HEK293 (cell line): ENCODE measurements at regions not wholly inside any gene's neighbourhood (a gene's known extent, or its start where the extent isn't known, plus 50 kb on each side); places are given as distances from the start of the nearest gene placed in this dataset.

Experiments used
- CTCF ChIA-PET: fragments of 350-600 bp; formaldehyde crosslinking; extraction: SDS; loops from one replicate; lab custom pipeline; 2021; ENCODE audit warnings: antibody characterized with exemption; lab: Yijun Ruan, JAX
- POLR2A ChIA-PET: fragments of 300-600 bp; formaldehyde crosslinking; extraction: SDS; loops from one replicate; lab custom pipeline; 2020; ENCODE audit warnings: antibody characterized with exemption, inconsistent platforms; lab: Yijun Ruan, JAX
- H3K27ac ChIP-seq: fragments of 200-500 bp; sonication (Bioruptor generic); 2 replicates; pipeline ENCODE4 v1.5.1; 2014; ENCODE audit warnings: low read depth, low read length, control low read depth, inconsistent platforms; ENCODE audit errors: extremely low read depth
- H3K36me3 ChIP-seq, 2 experiments: fragments of 200-500 bp in 1 of 2; sonication (Bioruptor generic) in 1 of 2; 1 replicate in 1 of 2; 2 replicates in 1 of 2; pipeline ENCODE4 v1.5.1; 2014 to 2017; ENCODE audit warnings: inconsistent platforms in 2 of 2, low read length in 2 of 2; ENCODE audit not compliant: control insufficient read depth in 2 of 2, insufficient read depth in 1 of 2
- H3K4me1 ChIP-seq: fragments of 200-500 bp; sonication (Bioruptor generic); 2 replicates; pipeline ENCODE4 v1.5.1; 2014; ENCODE audit warnings: mild to moderate bottlenecking, low read length, inconsistent platforms; ENCODE audit not compliant: control insufficient read depth, insufficient read depth
- H3K4me3 ChIP-seq: 2 replicates; pipeline ENCODE4 v1.5.1; 2011; ENCODE audit warnings: low read depth, mild to moderate bottlenecking, control low read depth, low read length, moderate library complexity
- H3K9me3 ChIP-seq: fragments of 200-500 bp; sonication (Bioruptor generic); 2 replicates; pipeline ENCODE4 v1.5.1; 2014; ENCODE audit warnings: low read depth, low read length, inconsistent platforms; ENCODE audit not compliant: control insufficient read depth, insufficient read depth
- GFI1B ChIP-seq: fragments of 450-650 bp; formaldehyde crosslinking; IDR thresholded peaks from 2 replicates; pipeline ENCODE4 v1.5.1; 2016; ENCODE audit warnings: missing biosample characterization, missing genetic modification characterization
- IKZF3 ChIP-seq: fragments of 450-650 bp; IDR thresholded peaks from 2 replicates; pipeline ENCODE4 v1.5.0; 2018; ENCODE audit warnings: missing biosample characterization, mild to moderate bottlenecking, missing genetic modification characterization, moderate library complexity
- RBAK ChIP-seq: fragments of 450-650 bp; formaldehyde crosslinking; IDR thresholded peaks from 2 replicates; pipeline ENCODE4 v1.5.1; 2016; ENCODE audit warnings: missing biosample characterization, missing genetic modification characterization
- SCRT2 ChIP-seq: fragments of 450-650 bp; formaldehyde crosslinking; IDR thresholded peaks from 2 replicates; pipeline ENCODE4 v1.5.1; 2016; ENCODE audit warnings: missing biosample characterization, missing genetic modification characterization
- ZBTB20 ChIP-seq: fragments of 450-650 bp; formaldehyde crosslinking; IDR thresholded peaks from 2 replicates; pipeline ENCODE4 v1.5.1; 2016; ENCODE audit warnings: missing biosample characterization, missing genetic modification characterization
- ZNF138 ChIP-seq: fragments of 450-650 bp; formaldehyde crosslinking; IDR thresholded peaks from 2 replicates; pipeline ENCODE4 v1.5.1; 2016; ENCODE audit warnings: missing biosample characterization, missing genetic modification characterization, borderline replicate concordance
- ZNF16 ChIP-seq: fragments of 450-650 bp; formaldehyde crosslinking; IDR thresholded peaks from 2 replicates; pipeline ENCODE4 v1.5.1; 2016; ENCODE audit warnings: low read depth, missing biosample characterization, missing genetic modification characterization
- ZNF223 ChIP-seq: fragments of 450-650 bp; formaldehyde crosslinking; IDR thresholded peaks from 2 replicates; pipeline ENCODE4 v1.5.1; 2016; ENCODE audit warnings: missing biosample characterization, missing genetic modification characterization
- ZNF335 ChIP-seq: fragments of 450-650 bp; formaldehyde crosslinking; conservative IDR thresholded peaks from 2 replicates; pipeline ENCODE4 v1.5.1; 2016; ENCODE audit warnings: missing biosample characterization, missing genetic modification characterization
- ZNF341 ChIP-seq: fragments of 450-650 bp; formaldehyde crosslinking; IDR thresholded peaks from 2 replicates; pipeline ENCODE4; 2016; ENCODE audit warnings: low read depth, missing biosample characterization, missing genetic modification characterization
- ZNF350 ChIP-seq: fragments of 450-650 bp; formaldehyde crosslinking; IDR thresholded peaks from 2 replicates; pipeline ENCODE4 v1.5.0; 2017; ENCODE audit warnings: missing biosample characterization, mild to moderate bottlenecking, missing genetic modification characterization
- ZNF366 ChIP-seq: fragments of 450-650 bp; formaldehyde crosslinking; conservative IDR thresholded peaks from 2 replicates; pipeline ENCODE4 v1.5.1; 2016; ENCODE audit warnings: missing biosample characterization, missing genetic modification characterization
- ZNF391 ChIP-seq: fragments of 450-650 bp; formaldehyde crosslinking; IDR thresholded peaks from 2 replicates; pipeline ENCODE4 v1.5.1; 2016; ENCODE audit warnings: low read depth, missing biosample characterization, missing genetic modification characterization, borderline replicate concordance
- ZNF544 ChIP-seq: fragments of 450-650 bp; formaldehyde crosslinking; IDR thresholded peaks from 2 replicates; pipeline ENCODE4 v1.5.0; 2017; ENCODE audit warnings: missing biosample characterization, missing genetic modification characterization
- ZNF561 ChIP-seq: fragments of 450-650 bp; IDR thresholded peaks from 2 replicates; pipeline ENCODE4 v1.5.1; 2018; ENCODE audit warnings: missing biosample characterization, missing genetic modification characterization, borderline replicate concordance
- ZNF571 ChIP-seq: fragments of 450-650 bp; formaldehyde crosslinking; IDR thresholded peaks from 2 replicates; pipeline ENCODE4 v1.5.0; 2017; ENCODE audit warnings: missing biosample characterization, missing genetic modification characterization
- ZNF610 ChIP-seq: fragments of 450-650 bp; formaldehyde crosslinking; IDR thresholded peaks from 2 replicates; pipeline ENCODE4 v1.5.1; 2016; ENCODE audit warnings: missing biosample characterization, missing genetic modification characterization, borderline replicate concordance
- ZNF639 ChIP-seq: fragments of 450-650 bp; formaldehyde crosslinking; IDR thresholded peaks from 2 replicates; pipeline ENCODE4 v1.5.1; 2016; ENCODE audit warnings: missing biosample characterization, missing genetic modification characterization
- ZNF692 ChIP-seq: fragments of 450-650 bp; formaldehyde crosslinking; IDR thresholded peaks from 2 replicates; pipeline ENCODE4 v1.5.1; 2016; ENCODE audit warnings: missing biosample characterization, missing genetic modification characterization
- ZNF785 ChIP-seq: fragments of 450-650 bp; formaldehyde crosslinking; IDR thresholded peaks from 2 replicates; pipeline ENCODE4 v1.5.1; 2016; ENCODE audit warnings: missing biosample characterization, missing genetic modification characterization
- ZNF830 ChIP-seq: fragments of 450-650 bp; IDR thresholded peaks from 2 replicates; pipeline ENCODE4 v1.5.0; 2018; ENCODE audit warnings: missing biosample characterization, missing genetic modification characterization, low read depth, mild to moderate bottlenecking, moderate library complexity
- ZNF843 ChIP-seq: fragments of 450-650 bp; formaldehyde crosslinking; IDR thresholded peaks from 2 replicates; pipeline ENCODE4 v1.5.1; 2016; ENCODE audit warnings: missing biosample characterization, missing genetic modification characterization
- ZSCAN18 ChIP-seq: fragments of 450-650 bp; formaldehyde crosslinking; IDR thresholded peaks from 2 replicates; pipeline ENCODE4 v1.5.1; 2016; ENCODE audit warnings: missing biosample characterization, missing genetic modification characterization
- ZSCAN5A ChIP-seq: fragments of 450-650 bp; formaldehyde crosslinking; IDR thresholded peaks from 2 replicates; pipeline ENCODE4 v1.5.1; 2016; ENCODE audit warnings: missing biosample characterization, missing genetic modification characterization

- H3K4me3 ChIP-seq, result no peak overlapping the region
- CTCF ChIA-PET, result no interaction called here
- TF ChIP-seq ZNF639 (tag by site-specific recombination), result no peak
- no peak for TF ChIP-seq ZNF391 (tag by site-specific recombination)
- no peak for TF ChIP-seq ZNF571
- TF ChIP-seq RBAK (tag by site-specific recombination), result no peak
- no peak for TF ChIP-seq ZNF544 (tag by site-specific recombination)
- no peak for TF ChIP-seq ZNF138 (tag by site-specific recombination)
- TF ChIP-seq ZNF341, result no peak
- no peak for TF ChIP-seq ZNF785 (tag by site-specific recombination)
- TF ChIP-seq ZNF561 (tag by site-specific recombination), result no peak
- no peak for TF ChIP-seq ZNF610
- TF ChIP-seq IKZF3 (tag by site-specific recombination), result no peak
- TF ChIP-seq ZNF335 (tag by site-specific recombination), result no peak
- no peak for TF ChIP-seq ZBTB20
Observed at GRCh38 chr11:97815667-97816066, 1205.1 kb upstream of the CNTN5 start.

GRCh38 chr11:97832451-97832850 lies 1188.3 kb upstream of the CNTN5 start:
- ChIA-PET POLR2A (no interaction called here), CTCF (no interaction called here)
- Histone ChIP-seq H3K27ac (no peak overlapping the region), H3K4me1 (no peaks in the 10 kb centered on the region), H3K36me3 (no peaks in the 10 kb centered on the region), H3K9me3 (no peaks in the 10 kb centered on the region), H3K4me3 (no peak overlapping the region)
- TF ChIP-seq ZNF223, result no peak
- no peak for TF ChIP-seq ZSCAN18 (tag by site-specific recombination)
- no peak for TF ChIP-seq ZNF366 (tag by site-specific recombination)
- TF ChIP-seq SCRT2 (tag by site-specific recombination), result no peak
- no peak for TF ChIP-seq ZNF785 (tag by site-specific recombination)
- no peak for TF ChIP-seq ZBTB20
- no peak for TF ChIP-seq ZNF571
- no peak for TF ChIP-seq ZSCAN5A (tag by site-specific recombination)
- no peak for TF ChIP-seq ZNF843 (tag by site-specific recombination)
- no peak for TF ChIP-seq ZNF692 (tag by site-specific recombination)
- no peak for TF ChIP-seq ZNF16 (tag by site-specific recombination)
- TF ChIP-seq ZNF561 (tag by site-specific recombination), result no peak
- no peak for TF ChIP-seq ZNF610
- no peak for TF ChIP-seq ZNF830 (tag by site-specific recombination)
- no peak for TF ChIP-seq GFI1B (tag by site-specific recombination)
- no peak for TF ChIP-seq ZNF350 (tag by site-specific recombination)

More at GRCh38 chr11:97815667-97816066, 1205.1 kb upstream of the CNTN5 start:
- no peaks in the 10 kb centered on the region for H3K4me1 ChIP-seq
- H3K27ac ChIP-seq, result no peak overlapping the region
- no peaks in the 10 kb centered on the region for H3K36me3 ChIP-seq
- H3K9me3 ChIP-seq, result no peaks in the 10 kb centered on the region
- POLR2A ChIA-PET, result no interaction called here
